WERI-Rb-1 (cell line): ENCODE measurements at regions not wholly inside any gene's neighbourhood (a gene's known extent, or its start where the extent isn't known, plus 50 kb on each side); places are given as distances from the start of the nearest gene placed in this dataset.

Experiments
- DNase-seq: peaks from one replicate; pipeline ENCODE4 v3.0.0-alpha.2; 2020
- H3K27ac ChIP-seq: fragments of 250-450 bp; sonication (Bioruptor Pico); 2 replicates; pipeline ENCODE4 v1.5.1; 2020; ENCODE audit warnings: mild to moderate bottlenecking, moderate library complexity
- H3K27me3 ChIP-seq: fragments of 250-450 bp; sonication (Bioruptor Pico); 2 replicates; pipeline ENCODE4 v1.5.1; 2021; ENCODE audit warnings: mild to moderate bottlenecking, low read depth, moderate library complexity; ENCODE audit not compliant: insufficient read depth, severe bottlenecking
- H3K36me3 ChIP-seq: fragments of 250-450 bp; sonication (Bioruptor Pico); 2 replicates; pipeline ENCODE4 v1.5.1; 2020; ENCODE audit warnings: mild to moderate bottlenecking, moderate library complexity
- H3K4me3 ChIP-seq: 2 replicates; pipeline ENCODE4 v1.5.1; 2011; ENCODE audit warnings: low read depth, mild to moderate bottlenecking, control low read depth, low read length
- H3K9me3 ChIP-seq: fragments of 250-450 bp; sonication (Bioruptor Pico); 2 replicates; pipeline ENCODE4 v1.5.1; 2021; ENCODE audit warnings: mild to moderate bottlenecking, moderate library complexity; ENCODE audit not compliant: severe bottlenecking
- TF ChIP-seq, protein P1 (sequence below): IDR thresholded peaks from 2 replicates; pipeline ENCODE4 v1.5.1; 2011; ENCODE audit warnings: low read depth, mild to moderate bottlenecking, control low read depth, inconsistent platforms, low read length

- H3K4me3 ChIP-seq = no peak overlapping the region
- H3K9me3 ChIP-seq = no peaks in the 10 kb centered on the region
- no peak overlapping the region for H3K27ac ChIP-seq
- no peaks in the 10 kb centered on the region for H3K36me3 ChIP-seq
- TF ChIP-seq, protein P1, sequence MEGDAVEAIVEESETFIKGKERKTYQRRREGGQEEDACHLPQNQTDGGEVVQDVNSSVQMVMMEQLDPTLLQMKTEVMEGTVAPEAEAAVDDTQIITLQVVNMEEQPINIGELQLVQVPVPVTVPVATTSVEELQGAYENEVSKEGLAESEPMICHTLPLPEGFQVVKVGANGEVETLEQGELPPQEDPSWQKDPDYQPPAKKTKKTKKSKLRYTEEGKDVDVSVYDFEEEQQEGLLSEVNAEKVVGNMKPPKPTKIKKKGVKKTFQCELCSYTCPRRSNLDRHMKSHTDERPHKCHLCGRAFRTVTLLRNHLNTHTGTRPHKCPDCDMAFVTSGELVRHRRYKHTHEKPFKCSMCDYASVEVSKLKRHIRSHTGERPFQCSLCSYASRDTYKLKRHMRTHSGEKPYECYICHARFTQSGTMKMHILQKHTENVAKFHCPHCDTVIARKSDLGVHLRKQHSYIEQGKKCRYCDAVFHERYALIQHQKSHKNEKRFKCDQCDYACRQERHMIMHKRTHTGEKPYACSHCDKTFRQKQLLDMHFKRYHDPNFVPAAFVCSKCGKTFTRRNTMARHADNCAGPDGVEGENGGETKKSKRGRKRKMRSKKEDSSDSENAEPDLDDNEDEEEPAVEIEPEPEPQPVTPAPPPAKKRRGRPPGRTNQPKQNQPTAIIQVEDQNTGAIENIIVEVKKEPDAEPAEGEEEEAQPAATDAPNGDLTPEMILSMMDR = no peak
- H3K27me3 ChIP-seq = no peaks in the 10 kb centered on the region
- no peak for DNase-seq
Observed at GRCh38 chr2:51855683-51856082, 823.8 kb upstream of the NRXN1 start.

DNA sequence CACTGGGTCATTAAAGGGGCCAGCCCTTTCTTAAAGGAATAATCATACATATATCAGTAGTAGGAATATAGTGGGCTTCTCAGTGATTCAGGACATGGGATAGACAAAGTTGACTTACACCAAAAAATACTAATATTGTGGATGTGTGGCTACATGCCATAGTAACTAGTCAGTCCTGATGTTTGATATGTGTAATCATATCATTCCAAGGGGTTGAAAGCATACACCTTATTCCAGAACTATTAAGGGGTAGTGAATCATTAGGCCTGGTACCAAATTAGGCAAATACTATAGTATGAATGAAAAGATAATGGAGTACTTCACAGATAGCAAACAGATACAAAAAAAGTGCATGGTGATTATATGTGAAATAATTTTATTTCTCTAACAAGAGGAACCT lies 814.9 kb upstream of the NRXN1 start:
- no peak overlapping the region for H3K4me3 ChIP-seq
- no peak for DNase-seq
- no peaks in the 10 kb centered on the region for H3K36me3 ChIP-seq
- H3K27ac ChIP-seq = no peak overlapping the region
- TF ChIP-seq, protein P1 = no peak
- no peaks in the 10 kb centered on the region for H3K27me3 ChIP-seq
- no peaks in the 10 kb centered on the region for H3K9me3 ChIP-seq

DNA sequence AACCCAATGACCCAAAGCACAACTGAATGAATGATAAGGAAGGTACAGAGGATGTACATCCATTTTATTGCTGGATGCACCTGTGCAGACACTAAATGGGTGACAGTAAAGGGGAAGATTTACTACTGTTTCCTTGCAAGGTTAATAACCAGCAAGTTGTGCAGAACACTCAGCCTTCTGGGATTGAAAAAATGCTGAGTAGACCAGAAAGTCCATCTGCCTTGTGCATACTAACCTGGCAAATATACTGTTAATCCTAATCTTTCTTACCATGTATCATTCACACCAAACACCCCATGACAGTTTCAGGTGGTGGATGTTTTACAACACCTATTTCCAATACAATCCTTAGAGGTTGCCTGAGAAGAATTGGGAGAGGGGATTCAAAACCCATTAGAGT lies 814.1 kb upstream of the NRXN1 start:
- Histone ChIP-seq H3K4me3 (no peak overlapping the region), H3K27ac (no peak overlapping the region), H3K36me3 (no peaks in the 10 kb centered on the region), H3K27me3 (no peaks in the 10 kb centered on the region), H3K9me3 (no peaks in the 10 kb centered on the region)
- TF ChIP-seq, protein P1 = no peak
- DNase-seq = no peak

DNA sequence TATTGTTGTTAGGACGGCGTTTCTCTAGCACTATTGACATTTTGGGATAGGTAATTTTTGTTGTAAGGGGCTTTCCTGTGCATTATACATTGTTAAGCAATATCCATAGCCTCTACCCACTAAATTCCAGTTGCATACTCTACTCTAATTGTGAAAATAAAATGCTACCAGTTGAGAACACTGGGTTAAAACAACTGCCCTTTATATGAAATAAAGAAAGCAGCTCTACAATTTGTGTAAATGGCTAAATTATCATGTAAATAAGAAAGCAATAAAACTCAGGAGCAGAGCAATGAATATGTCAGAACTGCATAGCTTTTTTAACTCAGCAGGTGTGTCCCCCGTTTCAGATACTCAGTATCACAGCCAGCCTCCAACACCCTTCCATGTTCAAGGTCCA lies 812.7 kb upstream of the NRXN1 start:
- H3K9me3 ChIP-seq = no peaks in the 10 kb centered on the region
- H3K4me3 ChIP-seq = no peak overlapping the region
- no peaks in the 10 kb centered on the region for H3K36me3 ChIP-seq
- H3K27ac ChIP-seq = no peak overlapping the region
- no peaks in the 10 kb centered on the region for H3K27me3 ChIP-seq
- TF ChIP-seq, protein P1 = no peak
- no peak for DNase-seq

DNA sequence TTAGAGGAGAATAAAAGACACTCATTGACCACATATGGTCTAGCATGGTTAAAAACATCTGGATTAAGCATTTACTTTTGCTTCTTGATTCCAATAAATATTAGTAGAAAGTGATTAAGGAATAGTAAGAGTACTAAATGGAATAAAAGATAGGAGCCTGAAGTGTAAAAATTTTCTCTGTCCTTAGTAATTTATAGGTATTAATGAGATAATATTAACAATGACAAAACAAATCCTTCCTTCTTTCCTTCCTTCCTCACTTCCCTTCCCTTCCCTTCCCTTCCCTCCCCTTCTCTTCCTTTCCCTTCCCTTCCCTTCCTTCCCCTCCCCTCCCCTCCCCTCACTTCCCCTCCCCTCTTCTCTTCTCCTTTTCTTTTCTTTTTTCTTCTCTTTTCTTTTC lies 797.5 kb upstream of the NRXN1 start:
- no peaks in the 10 kb centered on the region for H3K9me3 ChIP-seq
- TF ChIP-seq, protein P1 = no peak
- no peak for DNase-seq

DNA sequence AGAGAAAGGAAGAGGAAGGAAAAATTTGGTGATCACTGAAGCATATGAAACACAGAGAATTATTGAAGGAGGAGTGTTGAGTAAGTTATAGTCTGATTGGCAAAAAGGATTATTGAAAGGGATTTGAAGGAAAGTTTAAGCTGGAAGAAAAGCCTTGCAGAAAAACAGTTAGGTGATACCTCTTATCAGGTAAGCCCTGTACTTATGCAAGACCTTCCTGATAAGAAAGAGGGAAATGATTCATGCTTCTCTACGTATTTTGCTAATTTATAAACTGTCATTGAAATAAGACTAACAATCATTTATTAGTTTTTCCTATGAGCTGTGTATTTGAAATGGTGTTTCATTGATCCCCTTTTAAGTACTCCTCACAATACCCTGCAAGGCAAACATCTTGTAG lies 793.9 kb upstream of the NRXN1 start:
- Histone ChIP-seq H3K27me3 (no peaks in the 10 kb centered on the region), H3K9me3 (no peaks in the 10 kb centered on the region), H3K27ac (no peak overlapping the region), H3K4me3 (no peak overlapping the region), H3K36me3 (no peaks in the 10 kb centered on the region)
- DNase-seq = no peak
- TF ChIP-seq, protein P1 = no peak

More for the DNA sequence above, 797.5 kb upstream of the NRXN1 start:
- Histone ChIP-seq H3K27ac (no peak overlapping the region), H3K36me3 (no peaks in the 10 kb centered on the region), H3K27me3 (no peaks in the 10 kb centered on the region), H3K4me3 (no peak overlapping the region)
